Upper lobe of left lung (tissue), 6 donors: ENCODE measurements at regions not wholly inside any gene's neighbourhood (a gene's known extent, or its start where the extent isn't known, plus 50 kb on each side); places are given as distances from the start of the nearest gene placed in this dataset.
"Not testable (repeated sequence)": the region's sequence is repeated elsewhere in the genome, so short reads cannot be mapped to it uniquely, and the experiment has no call there.

Experiments
- ATAC-seq, 2 donors: fragments of 200-7000 bp; cut with Tn5 transposase; one replicate each; pipeline ENCODE4 v1.9.1; 2022; ENCODE audit warnings: mild to moderate bottlenecking in 2 of 2, moderate library complexity in 2 of 2; ENCODE audit not compliant: low FRiP score in 2 of 2
- DNase-seq, 2 donors: peaks; one replicate each; pipeline ENCODE4 v3.0.0-alpha.2; 2019 to 2020
- H3K27ac ChIP-seq, 4 donors: fragments of 200-600 bp; sonication (generic); one replicate each; pipeline ENCODE4 v1.5.1; 2016 to 2019
- H3K27me3 ChIP-seq, 4 donors: fragments of 200-600 bp; sonication (generic); one replicate each; pipeline ENCODE4 v1.5.1; 2017 to 2019
- H3K36me3 ChIP-seq, 4 donors: fragments of 200-600 bp; sonication (generic); one replicate each; pipeline ENCODE4 v1.5.1; 2016 to 2019
- H3K4me1 ChIP-seq, 4 donors: fragments of 200-600 bp; sonication (generic); one replicate each; pipeline ENCODE4 v1.5.1; 2018 to 2019
- H3K4me3 ChIP-seq, 4 donors: fragments of 200-600 bp; sonication (generic); one replicate each; pipeline ENCODE4 v1.5.1; 2017 to 2019; ENCODE audit warnings: mild to moderate bottlenecking in 2 of 4, moderate library complexity in 1 of 4
- H3K9me3 ChIP-seq, 4 donors: fragments of 200-600 bp; sonication (generic); one replicate each; pipeline ENCODE4 v1.5.1; 2018 to 2019
- CTCF ChIP-seq, 6 experiments: fragments of 450-650 bp in 4 of 6; fragments of 200-600 bp in 2 of 6; sonication (generic) in 2 of 6; IDR thresholded peaks; one replicate each; pipeline ENCODE4 v1.5.1; 2016 to 2019; ENCODE audit warnings: antibody characterized with exemption in 6 of 6
- EP300 ChIP-seq, 4 donors: sonication (generic); formaldehyde crosslinking; IDR thresholded peaks; one replicate each; pipeline ENCODE4 v1.5.1; 2017; ENCODE audit warnings: antibody characterized with exemption in 4 of 4, control low read depth in 2 of 4
- POLR2A ChIP-seq, 4 donors: fragments of 450-650 bp; IDR thresholded peaks; one replicate each; pipeline ENCODE4 v1.5.1; 2016 to 2017; ENCODE audit warnings: antibody characterized with exemption in 4 of 4, mild to moderate bottlenecking in 2 of 4
- POLR2AphosphoS5 ChIP-seq, 2 donors: sonication (generic); formaldehyde crosslinking; IDR thresholded peaks; one replicate each; pipeline ENCODE4 v1.5.1; 2017; ENCODE audit warnings: antibody characterized with exemption in 2 of 2
- WGBS, 2 donors: methylation state at CpG; one replicate each; pipeline ENCODE4 v1.1.5; 2017 to 2018; 5-methylcytosine and 5-hydroxymethylcytosine counted together
- donor health status: DM: no; HTN: no; CAD: no; lungs with moderate emphysema.
- donor health status: DM: no; HTN: yes; CAD: no; lungs with severe emphysema.

DNA sequence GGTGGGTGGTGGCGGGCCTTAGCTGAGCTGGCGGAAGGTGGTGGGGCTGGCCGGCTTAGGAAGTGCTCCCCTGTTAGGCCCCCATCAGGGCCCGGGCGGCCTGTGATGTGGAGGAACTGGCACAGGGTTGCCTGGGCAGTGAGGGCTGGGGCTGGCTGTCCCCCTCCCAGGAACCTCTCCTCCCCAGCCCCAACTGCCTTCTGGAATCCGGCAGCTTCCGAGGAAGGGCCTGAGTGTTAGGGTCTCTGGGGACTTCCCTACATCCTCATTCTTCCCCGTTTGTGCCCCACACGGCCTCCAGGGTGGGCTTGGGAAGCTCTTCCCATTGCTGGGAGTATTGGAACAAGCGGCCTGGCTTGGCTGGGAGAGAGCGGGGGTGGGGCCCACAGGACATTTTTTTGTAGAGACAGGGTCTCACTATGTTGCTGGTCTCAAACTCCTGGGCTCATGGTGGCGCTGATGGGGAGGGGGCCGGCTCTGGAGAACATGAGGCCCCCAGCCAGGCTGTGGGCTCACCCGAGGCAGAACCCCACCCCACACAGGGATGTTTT, 89.9 kb upstream of the CIBAR2 start:
- Histone ChIP-seq H3K4me3 (no peak overlapping the region), H3K27ac (peak overlapping the region; percentile 40 to 76 (median 69)), H3K27me3 (no peaks in the 10 kb centered on the region), H3K9me3 (no peaks in the 10 kb centered on the region), H3K4me1 (peaks cover 17 to 37% (median 29%) of the 10 kb centered on the region in 4 donors), H3K36me3 (no peaks in the 10 kb centered on the region)
- WGBS, 2 donors = 58 to 70% methylated on average over 6 to 14 of the region's 14 CpGs
- ATAC-seq (no peak), DNase-seq (no peak)
- TF ChIP-seq EP300 (IDR thresholded peaks at IDR 0.05) (no peak), POLR2A (IDR thresholded peaks at IDR 0.05) (no peak), POLR2AphosphoS5 (IDR thresholded peaks at IDR 0.05) (no peak), CTCF (IDR thresholded peaks at IDR 0.05) (no peak)

GRCh38 chr16:85202631-85203461, 90.6 kb upstream of the CIBAR2 start:
- H3K27me3 ChIP-seq = no peaks in the 10 kb centered on the region
- DNase-seq (peak in 1 of 2 donors; percentile 30), ATAC-seq (peak; percentile 63 to 73)
- peak overlapping the region; percentile 40 to 76 (median 69) for H3K27ac ChIP-seq
- no peaks in the 10 kb centered on the region for H3K9me3 ChIP-seq
- TF ChIP-seq CTCF (IDR thresholded peaks at IDR 0.05) (no peak), POLR2AphosphoS5 (IDR thresholded peaks at IDR 0.05) (peak in 1 of 2 donors; percentile 9)
- no peak overlapping the region for H3K4me3 ChIP-seq
- H3K4me1 ChIP-seq = peaks cover 24 to 39% (median 31%) of the 10 kb centered on the region in 4 donors
- WGBS, 2 donors = 55 to 82% methylated on average over 4 to 19 of the region's 21 CpGs
- no peaks in the 10 kb centered on the region for H3K36me3 ChIP-seq

DNA sequence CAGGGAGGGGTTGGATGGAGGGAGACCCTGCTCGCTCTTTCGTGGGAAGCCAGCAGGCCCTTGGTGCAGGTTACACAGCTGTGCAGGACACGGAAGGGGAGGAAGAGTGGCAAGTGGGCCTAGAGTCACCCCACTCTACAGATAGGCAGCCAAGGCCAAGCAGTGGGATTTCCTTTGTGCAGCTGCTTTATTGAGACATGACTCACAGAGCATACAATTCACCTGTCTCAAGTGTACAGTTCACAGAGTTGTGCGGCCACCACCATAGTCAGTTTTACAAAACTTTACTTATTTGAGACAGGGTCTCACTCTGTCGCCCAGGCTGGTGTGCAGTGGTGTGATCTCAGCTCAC, 91.2 kb upstream of the CIBAR2 start:
- H3K9me3 ChIP-seq = no peaks in the 10 kb centered on the region
- no peak overlapping the region for H3K4me3 ChIP-seq
- peak overlapping the region in 3 of 4 donors; percentile 9 to 76 (median 75) for H3K27ac ChIP-seq
- ATAC-seq (no peak), DNase-seq (no peak)
- H3K4me1 ChIP-seq = peaks cover 25 to 37% (median 31%) of the 10 kb centered on the region in 4 donors
- no peaks in the 10 kb centered on the region for H3K27me3 ChIP-seq
- WGBS, 2 donors = 83 to 90% methylated on average over 2 to 5 of the region's 5 CpGs
- no peaks in the 10 kb centered on the region for H3K36me3 ChIP-seq
- TF ChIP-seq POLR2A (IDR thresholded peaks at IDR 0.05) = no peak

GRCh38 chr16:85204242-85205010, 92.2 kb upstream of the CIBAR2 start:
- TF ChIP-seq POLR2A (IDR thresholded peaks at IDR 0.05) (no peak), POLR2AphosphoS5 (IDR thresholded peaks at IDR 0.05) (no peak), CTCF (IDR thresholded peaks at IDR 0.05) (no peak), EP300 (IDR thresholded peaks at IDR 0.05) (no peak)
- 76 to 85% methylated on average over 6 to 7 of the region's 7 CpGs for WGBS, 2 donors

GRCh38 chr16:85205257-85205656, 93.0 kb upstream of the CIBAR2 start:
- peak overlapping the region in 3 of 4 donors; percentile 46 to 56 (median 48) for H3K27ac ChIP-seq
- ATAC-seq, H3K36me3 ChIP-seq, H3K4me3 ChIP-seq, H3K27me3 ChIP-seq, DNase-seq, H3K9me3 ChIP-seq: not testable (repeated sequence)
- peaks cover 25 to 37% (median 29%) of the 10 kb centered on the region in 4 donors for H3K4me1 ChIP-seq
- 92 to 96% methylated on average over 6 of the region's 6 CpGs for WGBS, 2 donors

More at GRCh38 chr16:85204242-85205010, 92.2 kb upstream of the CIBAR2 start:
- H3K4me3 ChIP-seq = no peak overlapping the region
- peaks cover 25 to 37% (median 30%) of the 10 kb centered on the region in 4 donors for H3K4me1 ChIP-seq
- H3K9me3 ChIP-seq = no peaks in the 10 kb centered on the region
- no peaks in the 10 kb centered on the region for H3K27me3 ChIP-seq
- DNase-seq = no peak
- no peak for ATAC-seq
- peak overlapping the region in 3 of 4 donors; percentile 34 to 48 (median 39) for H3K27ac ChIP-seq
- H3K36me3 ChIP-seq = no peaks in the 10 kb centered on the region
